Cardiac fibroblast (primary cell): ENCODE measurements at regions not wholly inside any gene's neighbourhood (a gene's known extent, or its start where the extent isn't known, plus 50 kb on each side); places are given as distances from the start of the nearest gene placed in this dataset.
"Not testable (repeated sequence)": the region's sequence is repeated elsewhere in the genome, so short reads cannot be mapped to it uniquely, and the experiment has no call there.

ENCODE experiments used
- DNase-seq, 2 donors: peaks; one replicate each; pipeline versions ENCODE4 v3.0.0 to v3.0.0-alpha.2; 2010; ENCODE audit warnings: low read depth in 2 of 2
- H3K4me3 ChIP-seq, 2 donors: replicated peaks in 1 of 2; 1 replicate in 1 of 2; 2 replicates in 1 of 2; pipeline ENCODE4 v1.5.1; 2011; ENCODE audit warnings: low read depth in 2 of 2, low read length in 2 of 2, mild to moderate bottlenecking in 2 of 2, moderate library complexity in 1 of 2
- CTCF ChIP-seq: IDR thresholded peaks from one replicate; pipeline ENCODE4 v1.5.1; 2011; ENCODE audit warnings: low read depth, mild to moderate bottlenecking, low read length, inconsistent platforms

GRCh38 chr2:106257830-106258229 is 63.7 kb upstream of the UXS1 start:
- no peak overlapping the region for H3K4me3 ChIP-seq
- no peak for DNase-seq
- no peak for TF ChIP-seq CTCF

- no peak for DNase-seq
- no peak for TF ChIP-seq CTCF
- H3K4me3 ChIP-seq = no peak overlapping the region
These were observed 63.0 kb upstream of the UXS1 start for GRCh38 chr2:106257135-106257534.

- DNase-seq, H3K4me3 ChIP-seq: not testable (repeated sequence)
These were observed 55.2 kb upstream of the UXS1 start for GRCh38 chr2:106249157-106249828.

GRCh38 chr2:106248548-106249151 is 54.5 kb upstream of the UXS1 start:
- DNase-seq, H3K4me3 ChIP-seq: not testable (repeated sequence)
